Stomach (tissue), 8 donors: ENCODE measurements at regions not wholly inside any gene's neighbourhood (a gene's known extent, or its start where the extent isn't known, plus 50 kb on each side); places are given as distances from the start of the nearest gene placed in this dataset.

Experiments
- DNase-seq, 2 donors: peaks; one replicate each; pipeline versions ENCODE4 v3.0.0 to v3.0.0-alpha.2; 2013 to 2019
- H3K27ac ChIP-seq, 5 donors: fragments of 200-600 bp in 4 of 5; sonication (generic) in 4 of 5; one replicate each; pipeline ENCODE4 v1.5.1; 2013 to 2019; ENCODE audit warnings: mild to moderate bottlenecking in 1 of 5, moderate library complexity in 1 of 5
- H3K27me3 ChIP-seq, 3 donors: fragments of 200-600 bp; sonication (generic); one replicate each; pipeline ENCODE4 v1.5.1; 2017 to 2019; ENCODE audit warnings: mixed run types in 1 of 3
- H3K36me3 ChIP-seq, 4 donors: fragments of 200-600 bp; sonication (generic); 1 replicate in 3 of 4; 2 replicates in 1 of 4; pipeline ENCODE4 v1.5.1; 2016 to 2019
- H3K4me1 ChIP-seq, 4 donors: fragments of 200-600 bp; sonication (generic); one replicate each; pipeline ENCODE4 v1.5.1; 2016 to 2019
- H3K4me3 ChIP-seq, 4 donors: fragments of 200-600 bp; sonication (generic) in 3 of 4; one replicate each; pipeline ENCODE4 v1.5.1; 2016 to 2019; ENCODE audit warnings: mild to moderate bottlenecking in 1 of 4
- H3K9me3 ChIP-seq, 4 donors: fragments of 200-600 bp; sonication (generic); one replicate each; pipeline ENCODE4 v1.5.1; 2016 to 2019
- CTCF ChIP-seq, 7 experiments: fragments of 450-650 bp in 4 of 7; fragments of 200-600 bp in 3 of 7; sonication (generic) in 3 of 7; IDR thresholded peaks; one replicate each; pipeline ENCODE4 v1.5.1; 2016 to 2019; ENCODE audit warnings: antibody characterized with exemption in 7 of 7, control low read depth in 2 of 7, mild to moderate bottlenecking in 1 of 7
- EP300 ChIP-seq: sonication (generic); formaldehyde crosslinking; IDR thresholded peaks from one replicate; pipeline ENCODE4 v1.6.1; 2017; ENCODE audit warnings: antibody characterized with exemption
- POLR2A ChIP-seq, 4 donors: fragments of 450-650 bp; IDR thresholded peaks; one replicate each; pipeline ENCODE4 v1.6.1; 2016; ENCODE audit warnings: antibody characterized with exemption in 4 of 4, control low read depth in 2 of 4, mild to moderate bottlenecking in 1 of 4, moderate library complexity in 1 of 4
- POLR2AphosphoS5 ChIP-seq, 3 donors: sonication (generic); formaldehyde crosslinking; IDR thresholded peaks; one replicate each; pipeline ENCODE4 v1.6.1; 2016; ENCODE audit warnings: antibody characterized with exemption in 3 of 3
- WGBS, 5 donors: extraction: QIAGEN DNeasy Blood & Tissue Kit in 3 of 5; methylation state at CpG; one replicate each; pipeline versions ENCODE4 v1.1.5 to v1.1.7; 2013 to 2018; 5-methylcytosine and 5-hydroxymethylcytosine counted together
- intact Hi-C: fragments of 100-400 bp; cut with DNase I; formaldehyde crosslinking; loops from one replicate; pipeline ENCODE4 v1.15.1; 2023; ENCODE audit warnings: low total_unique reads
- donor health status: healthy with polysubstance abuse.
- donor health status: Bipolar disorder and iron deficiency.
- donor health status: healthy.

- H3K4me1 ChIP-seq: no peaks in the 10 kb centered on the region
- H3K27me3 ChIP-seq: no peaks in the 10 kb centered on the region
- DNase-seq: no peak
- WGBS, 5 donors: 89 to 92% (median 92%) methylated on average over 20 of the region's 20 CpGs
- H3K36me3 ChIP-seq: no peaks in the 10 kb centered on the region
- TF ChIP-seq CTCF (IDR thresholded peaks at IDR 0.05) (no peak), POLR2A (IDR thresholded peaks at IDR 0.05) (no peak)
- H3K9me3 ChIP-seq: peaks cover 3 to 40% (median 33%) of the 10 kb centered on the region in 4 donors
- intact Hi-C loops: no loop called here
- no peak overlapping the region for H3K4me3 ChIP-seq
- H3K27ac ChIP-seq: no peak overlapping the region
Observed at GRCh38 chr11:50247309-50247874, 214.7 kb downstream of the OR4C45 start.

- H3K4me3 ChIP-seq: no peak overlapping the region
- no peak for DNase-seq
- H3K27me3 ChIP-seq: no peaks in the 10 kb centered on the region
- peaks cover 0 to 45% (median 24%) of the 10 kb centered on the region in 4 donors for H3K9me3 ChIP-seq
- intact Hi-C loops: no loop called here
- 78 to 83% (median 79%) methylated on average over 11 to 26 of the region's 26 CpGs for WGBS, 5 donors
- H3K36me3 ChIP-seq: no peaks in the 10 kb centered on the region
- H3K27ac ChIP-seq: no peak overlapping the region
- no peaks in the 10 kb centered on the region for H3K4me1 ChIP-seq
- no peak for TF ChIP-seq POLR2AphosphoS5 (IDR thresholded peaks at IDR 0.05)
- TF ChIP-seq EP300: no peak
- TF ChIP-seq POLR2A (IDR thresholded peaks at IDR 0.05): no peak
- TF ChIP-seq CTCF (IDR thresholded peaks at IDR 0.05): no peak
Observed at GRCh38 chr11:50267851-50268250, 235.2 kb downstream of the OR4C45 start.

GRCh38 chr11:50275133-50275532 lies 242.5 kb downstream of the OR4C45 start:
- no peak overlapping the region for H3K4me3 ChIP-seq
- TF ChIP-seq POLR2AphosphoS5 (IDR thresholded peaks at IDR 0.05): no peak
- no peak for TF ChIP-seq POLR2A (IDR thresholded peaks at IDR 0.05)
- no peak for TF ChIP-seq CTCF (IDR thresholded peaks at IDR 0.05)
- TF ChIP-seq EP300: no peak
- intact Hi-C loops: no loop called here
- peaks cover 0 to 49% (median 25%) of the 10 kb centered on the region in 4 donors for H3K9me3 ChIP-seq
- 71 to 76% (median 75%) methylated on average over 7 of the region's 7 CpGs for WGBS, 5 donors
- no peaks in the 10 kb centered on the region for H3K36me3 ChIP-seq
- no peak overlapping the region for H3K27ac ChIP-seq
- no peaks in the 10 kb centered on the region for H3K27me3 ChIP-seq
- H3K4me1 ChIP-seq: no peaks in the 10 kb centered on the region
- no peak for DNase-seq

GRCh38 chr11:50278756-50279155 lies 246.1 kb downstream of the OR4C45 start:
- 81 to 92% (median 87%) methylated on average over 23 to 24 of the region's 24 CpGs for WGBS, 5 donors
- Histone ChIP-seq H3K36me3 (no peaks in the 10 kb centered on the region), H3K27ac (no peak overlapping the region), H3K9me3 (peaks cover 0 to 53% (median 30%) of the 10 kb centered on the region in 4 donors), H3K27me3 (no peaks in the 10 kb centered on the region), H3K4me3 (no peak overlapping the region), H3K4me1 (no peaks in the 10 kb centered on the region)
- no peak for TF ChIP-seq EP300
- no peak for TF ChIP-seq POLR2A (IDR thresholded peaks at IDR 0.05)
- no peak for TF ChIP-seq POLR2AphosphoS5 (IDR thresholded peaks at IDR 0.05)
- no peak for TF ChIP-seq CTCF (IDR thresholded peaks at IDR 0.05)
- intact Hi-C loops: no loop called here
- no peak for DNase-seq
